KOPT-K1 (cell line): ENCODE measurements at regions not wholly inside any gene's neighbourhood (a gene's known extent, or its start where the extent isn't known, plus 50 kb on each side); places are given as distances from the start of the nearest gene placed in this dataset.
"Not testable (repeated sequence)": the region's sequence is repeated elsewhere in the genome, so short reads cannot be mapped to it uniquely, and the experiment has no call there.

Experiments used
- H3K27ac ChIP-seq: fragments of 200-600 bp; sonication (generic); 2 replicates; pipeline ENCODE4 v1.5.1; 2016; ENCODE audit warnings: antibody characterized with exemption, mild to moderate bottlenecking, low read depth, low read length; ENCODE audit not compliant: poor library complexity, severe bottlenecking
- H3K36me3 ChIP-seq: fragments of 200-600 bp; sonication (generic); 2 replicates; pipeline ENCODE4 v1.5.1; 2017; ENCODE audit warnings: antibody characterized with exemption, mild to moderate bottlenecking, low read length, moderate library complexity; ENCODE audit not compliant: insufficient read depth
- H3K9me3 ChIP-seq: fragments of 200-600 bp; sonication (generic); 2 replicates; pipeline ENCODE4 v1.5.1; 2017; ENCODE audit warnings: antibody characterized with exemption, low read length, mild to moderate bottlenecking; ENCODE audit not compliant: insufficient read depth, poor library complexity, severe bottlenecking

- H3K9me3 ChIP-seq, H3K27ac ChIP-seq, H3K36me3 ChIP-seq: not testable (repeated sequence)
Observed at GRCh38 chrX:3911012-3911411, 197.6 kb upstream of the PRKX start.

- not testable (repeated sequence) for H3K27ac ChIP-seq, H3K9me3 ChIP-seq, H3K36me3 ChIP-seq
Observed at GRCh38 chrX:3910611-3911010, 197.2 kb upstream of the PRKX start.

- not testable (repeated sequence) for H3K9me3 ChIP-seq, H3K27ac ChIP-seq, H3K36me3 ChIP-seq
Observed at GRCh38 chrX:3905522-3906258, 192.2 kb upstream of the PRKX start.

- H3K27ac ChIP-seq, H3K36me3 ChIP-seq, H3K9me3 ChIP-seq: not testable (repeated sequence)
Observed at GRCh38 chrX:3902222-3902621, 188.8 kb upstream of the PRKX start.

- not testable (repeated sequence) for H3K36me3 ChIP-seq, H3K9me3 ChIP-seq, H3K27ac ChIP-seq
Observed at GRCh38 chrX:3896755-3897154, 183.3 kb upstream of the PRKX start.

GRCh38 chrX:3882553-3882920 lies 169.1 kb upstream of the PRKX start:
- not testable (repeated sequence) for H3K9me3 ChIP-seq, H3K27ac ChIP-seq

GRCh38 chrX:3881898-3882552 lies 168.6 kb upstream of the PRKX start:
- H3K27ac ChIP-seq, H3K36me3 ChIP-seq, H3K9me3 ChIP-seq: not testable (repeated sequence)

More at GRCh38 chrX:3882553-3882920, 169.1 kb upstream of the PRKX start:
- H3K36me3 ChIP-seq, result not testable (repeated sequence)

- not testable (repeated sequence) for H3K36me3 ChIP-seq, H3K27ac ChIP-seq, H3K9me3 ChIP-seq
Observed at GRCh38 chrX:3881255-3881895, 167.9 kb upstream of the PRKX start.

- H3K27ac ChIP-seq, H3K9me3 ChIP-seq, H3K36me3 ChIP-seq: not testable (repeated sequence)
Observed at GRCh38 chrX:3876393-3876792, 162.9 kb upstream of the PRKX start.

- H3K9me3 ChIP-seq, H3K36me3 ChIP-seq, H3K27ac ChIP-seq: not testable (repeated sequence)
Observed at GRCh38 chrX:3875638-3876037, 162.2 kb upstream of the PRKX start.

- H3K9me3 ChIP-seq, H3K27ac ChIP-seq, H3K36me3 ChIP-seq: not testable (repeated sequence)
Observed at GRCh38 chrX:3872226-3872879, 158.9 kb upstream of the PRKX start.

GRCh38 chrX:3867067-3867831 lies 153.8 kb upstream of the PRKX start:
- H3K9me3 ChIP-seq, H3K36me3 ChIP-seq, H3K27ac ChIP-seq: not testable (repeated sequence)

GRCh38 chrX:3858332-3858731 lies 144.9 kb upstream of the PRKX start:
- H3K9me3 ChIP-seq, H3K27ac ChIP-seq, H3K36me3 ChIP-seq: not testable (repeated sequence)

- H3K27ac ChIP-seq, H3K9me3 ChIP-seq, H3K36me3 ChIP-seq: not testable (repeated sequence)
Observed at GRCh38 chrX:3843522-3844145, 130.2 kb upstream of the PRKX start.
